GM12878 (cell line): ENCODE measurements at regions not wholly inside any gene's neighbourhood (a gene's known extent, or its start where the extent isn't known, plus 50 kb on each side); places are given as distances from the start of the nearest gene placed in this dataset.

Source experiments
- CHD2 ChIP-seq: IDR thresholded peaks from 2 replicates; pipeline ENCODE4 v1.6.1; 2011; ENCODE audit warnings: low read depth, low read length, improper control_type of control experiment, borderline replicate concordance
- CTCF ChIP-seq, 3 experiments: IDR thresholded peaks in 2 of 3; conservative IDR thresholded peaks in 1 of 3; 2 replicates each; pipeline ENCODE4 v1.5.1; 2011; ENCODE audit warnings: low read depth in 3 of 3, low read length in 3 of 3, mild to moderate bottlenecking in 3 of 3, control low read depth in 2 of 3, moderate library complexity in 2 of 3, inconsistent platforms in 1 of 3, mixed read lengths in 1 of 3; ENCODE audit not compliant: control insufficient read depth in 2 of 3, insufficient read depth in 1 of 3; ENCODE audit errors: extremely low read depth in 1 of 3
- POLR2AphosphoS2 ChIP-seq: IDR thresholded peaks from 2 replicates; pipeline ENCODE4 v1.6.1; 2011; ENCODE audit warnings: low read depth, mild to moderate bottlenecking, low read length, improper control_type of control experiment, moderate library complexity
- POLR2AphosphoS5 ChIP-seq: IDR thresholded peaks from 2 replicates; pipeline ENCODE4 v1.6.1; 2011; ENCODE audit warnings: mild to moderate bottlenecking, low read length, inconsistent platforms
- RAD21 ChIP-seq: IDR thresholded peaks from 2 replicates; pipeline ENCODE4 v1.6.1; 2011; ENCODE audit warnings: mild to moderate bottlenecking, low read depth, low read length, moderate library complexity; ENCODE audit not compliant: insufficient read depth
- SP1 ChIP-seq: IDR thresholded peaks from one replicate; pipeline ENCODE4 v1.6.1; 2011; ENCODE audit warnings: low read depth, low read length
- SUPT20H ChIP-seq: IDR thresholded peaks from 2 replicates; pipeline ENCODE4 v1.6.1; 2011; ENCODE audit warnings: low read depth, mild to moderate bottlenecking, low read length, moderate library complexity, borderline replicate concordance; ENCODE audit not compliant: control insufficient read depth

GRCh38 chr5:39750661-39751060, 325.9 kb upstream of the DAB2 start:
- no peak for TF ChIP-seq CTCF (IDR thresholded peaks at IDR 0.05 in 2 of 3, conservative IDR thresholded peaks at IDR 0.05 in 1 of 3; ENCODE audit: control insufficient read depth in 2 of 3, extremely low read depth in 1 of 3, insufficient read depth in 1 of 3, low read depth in 3 of 3, low read length in 3 of 3)
- TF ChIP-seq SP1, result no peak
- no peak for TF ChIP-seq RAD21
- TF ChIP-seq SUPT20H, result no peak
- TF ChIP-seq POLR2AphosphoS2, result no peak
- no peak for TF ChIP-seq POLR2AphosphoS5
- TF ChIP-seq CHD2, result no peak
